ENCODE measurements at regions not wholly inside any gene's neighbourhood (a gene's known extent, or its start where the extent isn't known, plus 50 kb on each side); places are given as distances from the start of the nearest gene placed in this dataset.

DNA sequence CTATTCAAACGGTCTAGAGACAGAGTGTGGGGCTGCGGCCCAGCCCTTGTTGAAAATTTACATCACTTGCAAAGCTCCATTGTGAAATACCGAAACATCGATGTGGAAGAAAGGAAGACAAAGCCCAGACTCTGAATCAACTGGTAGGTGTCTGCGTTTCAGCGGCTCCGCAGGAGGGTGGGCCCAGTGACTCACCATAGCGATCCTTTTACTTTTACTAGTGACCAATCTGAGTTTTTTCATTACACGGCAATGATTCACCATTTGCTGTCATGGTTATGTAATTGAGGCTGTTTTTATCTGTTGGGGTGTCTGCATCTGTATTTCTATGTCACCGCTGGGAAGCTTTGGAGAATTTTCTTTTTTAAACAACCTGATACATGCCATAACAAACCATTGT lies 66.6 kb upstream of the ODC1 start:
- no peak overlapping the region for H3K4me3 ChIP-seq (ENCODE audit: low read depth, low read length)
- DNase-seq (ENCODE audit: low read depth) = peak; percentile 96
- TF ChIP-seq, protein P1, sequence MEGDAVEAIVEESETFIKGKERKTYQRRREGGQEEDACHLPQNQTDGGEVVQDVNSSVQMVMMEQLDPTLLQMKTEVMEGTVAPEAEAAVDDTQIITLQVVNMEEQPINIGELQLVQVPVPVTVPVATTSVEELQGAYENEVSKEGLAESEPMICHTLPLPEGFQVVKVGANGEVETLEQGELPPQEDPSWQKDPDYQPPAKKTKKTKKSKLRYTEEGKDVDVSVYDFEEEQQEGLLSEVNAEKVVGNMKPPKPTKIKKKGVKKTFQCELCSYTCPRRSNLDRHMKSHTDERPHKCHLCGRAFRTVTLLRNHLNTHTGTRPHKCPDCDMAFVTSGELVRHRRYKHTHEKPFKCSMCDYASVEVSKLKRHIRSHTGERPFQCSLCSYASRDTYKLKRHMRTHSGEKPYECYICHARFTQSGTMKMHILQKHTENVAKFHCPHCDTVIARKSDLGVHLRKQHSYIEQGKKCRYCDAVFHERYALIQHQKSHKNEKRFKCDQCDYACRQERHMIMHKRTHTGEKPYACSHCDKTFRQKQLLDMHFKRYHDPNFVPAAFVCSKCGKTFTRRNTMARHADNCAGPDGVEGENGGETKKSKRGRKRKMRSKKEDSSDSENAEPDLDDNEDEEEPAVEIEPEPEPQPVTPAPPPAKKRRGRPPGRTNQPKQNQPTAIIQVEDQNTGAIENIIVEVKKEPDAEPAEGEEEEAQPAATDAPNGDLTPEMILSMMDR (IDR thresholded peaks at IDR 0.05; ENCODE audit: low read depth, low read length) = no peak
- TF ChIP-seq, protein P2, sequence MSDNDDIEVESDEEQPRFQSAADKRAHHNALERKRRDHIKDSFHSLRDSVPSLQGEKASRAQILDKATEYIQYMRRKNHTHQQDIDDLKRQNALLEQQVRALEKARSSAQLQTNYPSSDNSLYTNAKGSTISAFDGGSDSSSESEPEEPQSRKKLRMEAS (IDR thresholded peaks at IDR 0.05; ENCODE audit: low read depth, low read length) = no peak
- TF ChIP-seq MYC (IDR thresholded peaks at IDR 0.05; ENCODE audit: low read depth, low read length) (no peak), POLR2A (IDR thresholded peaks at IDR 0.05; ENCODE audit: extremely low read depth, insufficient read length) (no peak)

DNA sequence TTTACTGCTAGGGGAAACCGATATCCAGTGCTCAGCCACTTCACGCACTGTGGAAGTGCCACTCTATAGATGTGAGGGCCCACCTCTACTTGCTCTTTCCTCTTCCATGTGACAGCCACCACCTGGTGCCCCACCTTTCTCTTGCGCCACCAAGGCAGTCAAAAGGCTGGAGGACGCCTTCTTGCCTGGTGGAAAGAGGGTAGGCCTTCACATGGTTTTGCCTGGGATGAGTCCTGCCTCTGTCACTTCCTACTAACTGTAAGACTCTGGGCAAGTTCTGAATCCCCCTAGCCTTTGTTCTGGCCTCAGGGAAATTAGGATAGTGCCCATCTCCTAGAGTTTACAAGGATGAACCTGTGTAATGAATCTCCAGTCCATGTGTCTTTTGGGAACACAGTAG lies 66.1 kb upstream of the ODC1 start:
- TF ChIP-seq, protein P2 (IDR thresholded peaks at IDR 0.05; ENCODE audit: low read depth, low read length) = no peak
- TF ChIP-seq MYC (IDR thresholded peaks at IDR 0.05; ENCODE audit: low read depth, low read length) (no peak), POLR2A (IDR thresholded peaks at IDR 0.05; ENCODE audit: extremely low read depth, insufficient read length) (no peak)
- TF ChIP-seq, protein P1 (IDR thresholded peaks at IDR 0.05; ENCODE audit: low read depth, low read length) = no peak
- H3K4me3 ChIP-seq (ENCODE audit: low read depth, low read length) = no peak overlapping the region
- no peak for DNase-seq (ENCODE audit: low read depth)

DNA sequence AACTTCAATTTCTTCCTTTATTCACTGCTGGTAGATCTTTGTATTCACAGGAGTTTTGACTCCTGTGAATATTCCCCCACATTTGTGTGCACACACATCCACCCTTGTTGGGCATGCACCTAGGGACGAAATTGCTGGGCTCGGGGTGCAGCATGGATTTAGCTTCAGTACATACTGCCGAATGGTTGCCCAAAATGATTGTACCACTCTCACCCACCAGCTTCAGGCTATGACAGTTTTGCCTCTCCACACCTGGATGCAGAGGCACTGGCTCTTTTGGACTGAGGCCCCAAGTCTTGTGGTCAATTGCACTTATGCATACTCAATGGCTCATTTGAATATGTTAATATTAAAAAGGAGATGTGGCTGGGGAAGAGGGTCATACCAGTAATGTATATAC lies 65.1 kb upstream of the ODC1 start:
- no peak overlapping the region for H3K4me3 ChIP-seq (ENCODE audit: low read depth, low read length)
- DNase-seq (ENCODE audit: low read depth) = no peak
- TF ChIP-seq POLR2A (IDR thresholded peaks at IDR 0.05; ENCODE audit: extremely low read depth, insufficient read length) (no peak), MYC (IDR thresholded peaks at IDR 0.05; ENCODE audit: low read depth, low read length) (no peak)
- TF ChIP-seq, protein P1 (IDR thresholded peaks at IDR 0.05; ENCODE audit: low read depth, low read length) = no peak
- TF ChIP-seq, protein P2 (IDR thresholded peaks at IDR 0.05; ENCODE audit: low read depth, low read length) = no peak

DNA sequence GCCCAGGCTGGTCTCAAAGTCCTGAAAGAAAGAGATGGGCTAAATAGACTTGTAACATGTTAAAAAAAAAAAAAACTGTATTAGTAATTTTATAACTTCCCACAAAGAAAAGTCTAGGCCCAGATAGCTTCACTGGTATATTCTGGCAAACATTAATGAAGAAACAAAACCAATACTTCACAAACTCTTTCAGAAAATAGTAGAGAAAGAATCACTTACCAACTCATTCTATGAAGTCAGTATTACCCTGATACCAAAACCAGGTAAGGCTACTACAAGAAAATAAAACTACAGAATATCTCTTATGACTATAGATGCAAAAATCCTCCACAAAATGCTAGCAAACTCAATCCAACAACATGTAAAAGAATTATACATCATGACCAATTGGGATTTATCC lies 59.9 kb upstream of the ODC1 start:
- TF ChIP-seq, protein P2 (IDR thresholded peaks at IDR 0.05; ENCODE audit: low read depth, low read length) = no peak
- TF ChIP-seq, protein P1 (IDR thresholded peaks at IDR 0.05; ENCODE audit: low read depth, low read length) = no peak
- TF ChIP-seq MYC (IDR thresholded peaks at IDR 0.05; ENCODE audit: low read depth, low read length) (no peak), POLR2A (IDR thresholded peaks at IDR 0.05; ENCODE audit: extremely low read depth, insufficient read length) (no peak)

DNA sequence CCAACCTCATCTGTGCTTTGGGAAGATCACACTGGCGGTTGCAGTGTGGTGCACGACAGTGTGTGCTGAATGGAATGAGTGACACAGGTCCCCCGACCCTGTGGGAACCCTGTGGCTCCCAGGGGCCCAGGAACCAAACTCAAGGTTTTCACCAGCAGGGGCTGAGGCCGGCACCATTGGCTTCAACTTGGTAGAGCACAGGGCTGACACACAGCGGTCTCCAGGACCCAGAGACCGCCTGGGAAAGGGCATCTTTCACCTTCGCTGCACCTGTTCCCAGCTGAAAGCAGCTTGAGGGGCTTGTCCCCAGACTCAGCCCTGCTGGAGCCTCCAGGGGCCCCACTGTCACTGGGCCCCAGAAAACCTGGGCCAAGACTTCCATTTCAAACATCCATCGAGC lies 59.0 kb upstream of the ODC1 start:
- TF ChIP-seq POLR2A (IDR thresholded peaks at IDR 0.05; ENCODE audit: extremely low read depth, insufficient read length) (no peak), MYC (IDR thresholded peaks at IDR 0.05; ENCODE audit: low read depth, low read length) (no peak)
- no peak for DNase-seq (ENCODE audit: low read depth)
- H3K4me3 ChIP-seq (ENCODE audit: low read depth, low read length) = no peak overlapping the region

More for the DNA sequence above, 59.9 kb upstream of the ODC1 start:
- no peak overlapping the region for H3K4me3 ChIP-seq (ENCODE audit: low read depth, low read length)
- DNase-seq (ENCODE audit: low read depth) = no peak

DNA sequence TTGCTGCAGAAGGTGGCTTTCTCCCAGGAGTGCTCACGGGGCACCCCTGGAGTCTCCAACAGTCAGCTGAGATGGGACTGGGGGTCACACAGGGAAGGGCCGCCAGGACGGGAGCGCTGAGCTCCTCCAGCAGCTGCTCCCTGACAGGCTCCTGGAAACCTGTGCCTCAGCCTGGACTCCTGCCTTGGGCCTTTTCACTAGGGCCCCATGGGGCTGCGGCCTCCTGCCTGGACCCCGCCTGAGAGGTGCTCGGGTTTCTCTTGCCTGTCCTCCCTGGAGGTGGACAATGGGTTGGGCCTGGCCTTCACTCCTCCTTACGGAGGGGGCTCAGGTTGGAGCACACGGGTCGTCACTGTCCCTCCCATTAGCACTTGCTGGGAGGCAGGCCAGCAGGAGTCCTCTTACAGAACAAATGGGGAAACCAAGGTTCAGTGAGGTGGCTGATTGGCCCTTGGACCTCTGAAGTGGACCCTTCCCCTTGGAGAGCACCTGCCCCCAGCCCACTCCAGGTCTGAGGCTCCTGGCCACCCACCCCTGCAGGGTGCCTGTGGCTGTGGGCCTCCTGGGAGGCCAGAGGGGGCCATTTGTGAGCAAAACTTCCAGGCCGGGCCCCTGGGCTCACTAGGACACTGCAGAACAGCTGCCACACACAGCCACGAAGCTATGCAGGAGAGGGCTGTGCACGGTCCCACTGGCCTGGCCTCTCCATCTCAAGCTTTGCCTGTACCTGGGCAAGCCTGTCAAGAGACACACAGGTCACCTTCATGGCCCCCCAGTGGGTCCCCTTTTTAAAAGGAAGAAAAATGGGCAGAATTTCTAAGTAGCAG lies 57.1 kb upstream of the ODC1 start:
- no peak for DNase-seq (ENCODE audit: low read depth)
- H3K4me3 ChIP-seq (ENCODE audit: low read depth, low read length) = no peak overlapping the region
- TF ChIP-seq, protein P2 (IDR thresholded peaks at IDR 0.05; ENCODE audit: low read depth, low read length) = no peak
- TF ChIP-seq POLR2A (IDR thresholded peaks at IDR 0.05; ENCODE audit: extremely low read depth, insufficient read length) (no peak), MYC (IDR thresholded peaks at IDR 0.05; ENCODE audit: low read depth, low read length) (no peak)
- TF ChIP-seq, protein P1 (IDR thresholded peaks at IDR 0.05; ENCODE audit: low read depth, low read length) = no peak
